ENCODE measurements at regions not wholly inside any gene's neighbourhood (a gene's known extent, or its start where the extent isn't known, plus 50 kb on each side); places are given as distances from the start of the nearest gene placed in this dataset.
"Not testable (repeated sequence)": the region's sequence is repeated elsewhere in the genome, so short reads cannot be mapped to it uniquely, and the experiment has no call there.

GRCh38 chr5:68658810-68659372 lies 434.9 kb upstream of the SLC30A5 start:
- DNase-seq (ENCODE audit: low spot score), result no peak

- DNase-seq (ENCODE audit: low spot score), result no peak
Measured at GRCh38 chr5:68659881-68660280, 433.9 kb upstream of the SLC30A5 start.

- DNase-seq (ENCODE audit: low spot score), result no peak
Measured at GRCh38 chr5:68661237-68661636, 432.6 kb upstream of the SLC30A5 start.

- DNase-seq (ENCODE audit: low spot score), result no peak
Measured at GRCh38 chr5:68662804-68663307, 431.0 kb upstream of the SLC30A5 start.

- DNase-seq (ENCODE audit: low spot score), result no peak
Measured at GRCh38 chr5:68669864-68670575, 423.8 kb upstream of the SLC30A5 start.

- no peak for DNase-seq (ENCODE audit: low spot score)
Measured at GRCh38 chr5:68673106-68673822, 420.6 kb upstream of the SLC30A5 start.

- no peak for DNase-seq (ENCODE audit: low spot score)
Measured at GRCh38 chr5:68673823-68674180, 420.0 kb upstream of the SLC30A5 start.

GRCh38 chr5:68679041-68679440 lies 414.8 kb upstream of the SLC30A5 start:
- DNase-seq (ENCODE audit: low spot score), result no peak

GRCh38 chr5:68680366-68680765 lies 413.4 kb upstream of the SLC30A5 start:
- DNase-seq (ENCODE audit: low spot score), result no peak

- no peak for DNase-seq (ENCODE audit: low spot score)
Measured at GRCh38 chr5:68681929-68682328, 411.9 kb upstream of the SLC30A5 start.

- DNase-seq (ENCODE audit: low spot score), result no peak
Measured at GRCh38 chr5:68682400-68683160, 411.2 kb upstream of the SLC30A5 start.

GRCh38 chr5:68683632-68684036 lies 410.2 kb upstream of the SLC30A5 start:
- DNase-seq (ENCODE audit: low spot score), result no peak

- no peak for DNase-seq (ENCODE audit: low spot score)
Measured at GRCh38 chr5:68685863-68686262, 408.0 kb upstream of the SLC30A5 start.

GRCh38 chr5:68688547-68688946 lies 405.3 kb upstream of the SLC30A5 start:
- DNase-seq (ENCODE audit: low spot score), result no peak

GRCh38 chr5:68689010-68689409 lies 404.8 kb upstream of the SLC30A5 start:
- no peak for DNase-seq (ENCODE audit: low spot score)

- not testable (repeated sequence) for DNase-seq (ENCODE audit: low spot score)
Measured at GRCh38 chr5:68691874-68692273, 401.9 kb upstream of the SLC30A5 start.

- DNase-seq (ENCODE audit: low spot score), result no peak
Measured at GRCh38 chr5:68698025-68698940, 395.5 kb upstream of the SLC30A5 start.

GRCh38 chr5:68699966-68700365 lies 393.8 kb upstream of the SLC30A5 start:
- no peak for DNase-seq (ENCODE audit: low spot score)

- no peak for DNase-seq (ENCODE audit: low spot score)
Measured at GRCh38 chr5:68707575-68707974, 386.2 kb upstream of the SLC30A5 start.

GRCh38 chr5:68708156-68708841 lies 385.5 kb upstream of the SLC30A5 start:
- DNase-seq (ENCODE audit: low spot score), result no peak

GRCh38 chr5:68708842-68709170 lies 385.0 kb upstream of the SLC30A5 start:
- no peak for DNase-seq (ENCODE audit: low spot score)

All from activated CD4-positive, alpha-beta T cell treated with anti-CD3 and anti-CD28 coated beads, Interleukin-2, Interleukin-4, amounts not matched to agents 100 ng/mL and 50 ng/mL, durations not matched to agents 16 hours and 8 hours (primary cell).